Peyer's patch (tissue), 4 donors: ENCODE measurements at regions not wholly inside any gene's neighbourhood (a gene's known extent, or its start where the extent isn't known, plus 50 kb on each side); places are given as distances from the start of the nearest gene placed in this dataset.

ENCODE experiments used
- POLR2A ChIP-seq, 2 donors: fragments of 450-650 bp; IDR thresholded peaks; one replicate each; pipeline ENCODE4 v1.5.1; 2017; ENCODE audit warnings: antibody characterized with exemption in 2 of 2, mild to moderate bottlenecking in 2 of 2, moderate library complexity in 2 of 2
- TF ChIP-seq, protein P1 (sequence below), 6 experiments: fragments of 450-650 bp in 4 of 6; fragments of 200-600 bp in 2 of 6; sonication (generic) in 1 of 6; IDR thresholded peaks; one replicate each; pipeline ENCODE4 v1.5.1; 2017 to 2019; ENCODE audit warnings: antibody characterized with exemption in 6 of 6, mild to moderate bottlenecking in 3 of 6, moderate library complexity in 1 of 6

DNA sequence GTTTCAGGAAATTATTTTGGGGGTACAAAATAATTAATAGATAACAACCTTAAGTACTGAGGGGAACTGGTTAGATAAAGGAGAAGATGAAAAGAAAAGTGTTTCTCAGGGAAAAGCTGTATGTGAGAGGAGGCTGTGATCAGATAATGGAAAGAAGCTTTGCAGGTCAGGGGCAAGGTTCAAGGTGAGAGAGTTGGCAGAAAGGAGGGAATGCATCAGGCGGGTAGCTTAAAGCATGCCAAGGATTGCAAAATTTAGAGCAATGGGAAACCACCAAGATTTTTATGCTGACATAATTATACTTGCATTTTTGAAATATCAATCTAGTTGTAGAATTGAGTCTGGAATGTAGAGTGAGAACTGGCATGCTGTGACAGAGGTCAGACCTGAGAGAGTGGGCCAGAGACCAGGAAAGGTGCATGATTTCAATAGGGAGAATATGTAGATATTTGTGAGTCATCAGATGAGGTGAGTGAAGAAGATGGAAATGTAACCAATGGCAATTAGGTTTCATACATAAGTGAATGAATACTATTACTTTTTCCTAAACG is 508.7 kb downstream of the TRIML1 start:
- TF ChIP-seq, protein P1, sequence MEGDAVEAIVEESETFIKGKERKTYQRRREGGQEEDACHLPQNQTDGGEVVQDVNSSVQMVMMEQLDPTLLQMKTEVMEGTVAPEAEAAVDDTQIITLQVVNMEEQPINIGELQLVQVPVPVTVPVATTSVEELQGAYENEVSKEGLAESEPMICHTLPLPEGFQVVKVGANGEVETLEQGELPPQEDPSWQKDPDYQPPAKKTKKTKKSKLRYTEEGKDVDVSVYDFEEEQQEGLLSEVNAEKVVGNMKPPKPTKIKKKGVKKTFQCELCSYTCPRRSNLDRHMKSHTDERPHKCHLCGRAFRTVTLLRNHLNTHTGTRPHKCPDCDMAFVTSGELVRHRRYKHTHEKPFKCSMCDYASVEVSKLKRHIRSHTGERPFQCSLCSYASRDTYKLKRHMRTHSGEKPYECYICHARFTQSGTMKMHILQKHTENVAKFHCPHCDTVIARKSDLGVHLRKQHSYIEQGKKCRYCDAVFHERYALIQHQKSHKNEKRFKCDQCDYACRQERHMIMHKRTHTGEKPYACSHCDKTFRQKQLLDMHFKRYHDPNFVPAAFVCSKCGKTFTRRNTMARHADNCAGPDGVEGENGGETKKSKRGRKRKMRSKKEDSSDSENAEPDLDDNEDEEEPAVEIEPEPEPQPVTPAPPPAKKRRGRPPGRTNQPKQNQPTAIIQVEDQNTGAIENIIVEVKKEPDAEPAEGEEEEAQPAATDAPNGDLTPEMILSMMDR (IDR thresholded peaks at IDR 0.05): no peak
- TF ChIP-seq POLR2A (IDR thresholded peaks at IDR 0.05): no peak
